Smooth muscle cell (in vitro differentiated cells): ENCODE measurements at regions not wholly inside any gene's neighbourhood (a gene's known extent, or its start where the extent isn't known, plus 50 kb on each side); places are given as distances from the start of the nearest gene placed in this dataset.

ENCODE experiments used
- DNase-seq: peaks from one replicate; lab custom pipeline; 2025; ENCODE audit not compliant: unreplicated experiment; lab: John Stamatoyannopoulos, UW
- H2AFZ ChIP-seq: fragments of 200-600 bp; sonication (generic); 2 replicates; pipeline ENCODE4 v1.6.0; 2016; ENCODE audit warnings: antibody characterized with exemption, low read depth, mild to moderate bottlenecking
- H3F3A ChIP-seq: fragments of 200-600 bp; sonication (generic); 2 replicates; pipeline ENCODE4 v1.6.0; 2017; ENCODE audit warnings: antibody characterized with exemption, low read depth
- H3K27ac ChIP-seq: fragments of 200-600 bp; sonication (generic); 2 replicates; pipeline ENCODE4 v1.5.1; 2016; ENCODE audit warnings: low read depth, mild to moderate bottlenecking
- H3K27me3 ChIP-seq: fragments of 200-600 bp; sonication (generic); 2 replicates; pipeline ENCODE4 v1.6.1; 2016; ENCODE audit warnings: low read depth, mild to moderate bottlenecking
- H3K36me3 ChIP-seq: fragments of 200-600 bp; sonication (generic); 2 replicates; pipeline ENCODE4 v1.5.1; 2016; ENCODE audit warnings: low read depth
- H3K4me1 ChIP-seq: fragments of 200-600 bp; sonication (generic); 2 replicates; pipeline ENCODE4 v1.5.1; 2016; ENCODE audit warnings: low read depth
- H3K4me2 ChIP-seq: fragments of 200-600 bp; sonication (generic); 2 replicates; pipeline ENCODE4 v1.6.0; 2016; ENCODE audit warnings: mild to moderate bottlenecking
- H3K4me3 ChIP-seq: fragments of 200-600 bp; sonication (generic); 2 replicates; pipeline ENCODE4 v1.5.1; 2016; ENCODE audit warnings: mild to moderate bottlenecking
- H3K79me2 ChIP-seq: fragments of 200-600 bp; sonication (generic); 2 replicates; pipeline ENCODE4 v1.6.0; 2016; ENCODE audit warnings: low read depth, mild to moderate bottlenecking
- H3K9ac ChIP-seq: fragments of 200-600 bp; sonication (generic); 2 replicates; pipeline ENCODE4 v1.6.0; 2016; ENCODE audit warnings: low read depth
- H3K9me3 ChIP-seq: fragments of 200-600 bp; sonication (generic); replicated peaks from 2 replicates; pipeline ENCODE4 v1.5.1; 2016; ENCODE audit warnings: low read depth
- H4K20me1 ChIP-seq: fragments of 200-600 bp; sonication (generic); 2 replicates; pipeline ENCODE4 v1.6.0; 2016; ENCODE audit warnings: low read depth
- CTCF ChIP-seq: fragments of 200-600 bp; sonication (generic); IDR thresholded peaks from 2 replicates; pipeline ENCODE4 v1.5.1; 2017; ENCODE audit warnings: borderline replicate concordance, mild to moderate bottlenecking, antibody characterized with exemption; ENCODE audit not compliant: insufficient read depth, poor library complexity, severe bottlenecking
- WGBS: methylation state at CpG from one replicate; pipeline ENCODE4 v1.1.7; 2016; ENCODE audit warnings: low lambda C conversion rate; 5-methylcytosine and 5-hydroxymethylcytosine counted together

- H3K27ac ChIP-seq, result no peak overlapping the region
- no peaks in the 10 kb centered on the region for H3K36me3 ChIP-seq
- H4K20me1 ChIP-seq, result no peaks in the 10 kb centered on the region
- H3K4me1 ChIP-seq, result peaks cover 4% of the 10 kb centered on the region
- 66% methylated on average over 8 of the region's 8 CpGs for WGBS
- H3K9ac ChIP-seq, result no peak overlapping the region
- no peaks in the 10 kb centered on the region for H3K79me2 ChIP-seq
- H3K9me3 ChIP-seq, result no peaks in the 10 kb centered on the region
- no peak overlapping the region for H3K4me2 ChIP-seq
- no peak overlapping the region for H3K4me3 ChIP-seq
- no peaks in the 10 kb centered on the region for H3K27me3 ChIP-seq
- DNase-seq, result no peak
- no peaks in the 10 kb centered on the region for H3F3A ChIP-seq
- no peak for TF ChIP-seq CTCF
- no peak overlapping the region for H2AFZ ChIP-seq
These were observed 90.8 kb upstream of the RAB4A start for GRCh38 chr1:229180161-229180560.

GRCh38 chr1:229181419-229181818 is 89.5 kb upstream of the RAB4A start:
- H3K9ac ChIP-seq, result no peak overlapping the region
- no peaks in the 10 kb centered on the region for H3K27me3 ChIP-seq
- H2AFZ ChIP-seq, result no peak overlapping the region
- H3K9me3 ChIP-seq, result no peaks in the 10 kb centered on the region
- H3F3A ChIP-seq, result no peaks in the 10 kb centered on the region
- H3K4me3 ChIP-seq, result no peak overlapping the region
- H3K36me3 ChIP-seq, result no peaks in the 10 kb centered on the region
- no peaks in the 10 kb centered on the region for H3K4me1 ChIP-seq
- TF ChIP-seq CTCF, result no peak
- no peaks in the 10 kb centered on the region for H3K79me2 ChIP-seq
- 96% methylated on average over 2 of the region's 2 CpGs for WGBS
- no peak for DNase-seq
- H3K27ac ChIP-seq, result no peak overlapping the region
- no peaks in the 10 kb centered on the region for H4K20me1 ChIP-seq
- H3K4me2 ChIP-seq, result no peak overlapping the region

GRCh38 chr1:229183588-229183987 is 87.3 kb upstream of the RAB4A start:
- Histone ChIP-seq H3K27ac (no peak overlapping the region), H2AFZ (no peak overlapping the region), H3K27me3 (no peaks in the 10 kb centered on the region), H3K9me3 (no peaks in the 10 kb centered on the region), H4K20me1 (no peaks in the 10 kb centered on the region), H3K4me2 (no peak overlapping the region), H3K4me3 (no peak overlapping the region), H3K79me2 (no peaks in the 10 kb centered on the region), H3K9ac (no peak overlapping the region), H3K36me3 (no peaks in the 10 kb centered on the region), H3K4me1 (no peaks in the 10 kb centered on the region), H3F3A (no peaks in the 10 kb centered on the region)
- WGBS, result 80% methylated on average over 4 of the region's 4 CpGs
- TF ChIP-seq CTCF, result no peak
- no peak for DNase-seq

- no peak overlapping the region for H3K4me2 ChIP-seq
- H3K4me1 ChIP-seq, result no peaks in the 10 kb centered on the region
- H3K4me3 ChIP-seq, result no peak overlapping the region
- H3K27ac ChIP-seq, result no peak overlapping the region
- H3K36me3 ChIP-seq, result no peaks in the 10 kb centered on the region
- no peak for DNase-seq
- no peaks in the 10 kb centered on the region for H3K79me2 ChIP-seq
- H4K20me1 ChIP-seq, result no peaks in the 10 kb centered on the region
- no peaks in the 10 kb centered on the region for H3F3A ChIP-seq
- TF ChIP-seq CTCF, result no peak
- H3K27me3 ChIP-seq, result no peaks in the 10 kb centered on the region
- H3K9ac ChIP-seq, result no peak overlapping the region
- H2AFZ ChIP-seq, result no peak overlapping the region
- no peaks in the 10 kb centered on the region for H3K9me3 ChIP-seq
- WGBS, result 73% methylated on average over 4 of the region's 4 CpGs
These were observed 86.8 kb upstream of the RAB4A start for GRCh38 chr1:229184066-229184465.
